HG03064 (cell line): ENCODE measurements at regions not wholly inside any gene's neighbourhood (a gene's known extent, or its start where the extent isn't known, plus 50 kb on each side); places are given as distances from the start of the nearest gene placed in this dataset.

Experiments
- ATAC-seq: cut with Tn5 transposase; IDR thresholded peaks from one replicate; pipeline ENCODE4 v1.9.1; 2021; ENCODE audit warnings: low read depth; ENCODE audit not compliant: unreplicated experiment

DNA sequence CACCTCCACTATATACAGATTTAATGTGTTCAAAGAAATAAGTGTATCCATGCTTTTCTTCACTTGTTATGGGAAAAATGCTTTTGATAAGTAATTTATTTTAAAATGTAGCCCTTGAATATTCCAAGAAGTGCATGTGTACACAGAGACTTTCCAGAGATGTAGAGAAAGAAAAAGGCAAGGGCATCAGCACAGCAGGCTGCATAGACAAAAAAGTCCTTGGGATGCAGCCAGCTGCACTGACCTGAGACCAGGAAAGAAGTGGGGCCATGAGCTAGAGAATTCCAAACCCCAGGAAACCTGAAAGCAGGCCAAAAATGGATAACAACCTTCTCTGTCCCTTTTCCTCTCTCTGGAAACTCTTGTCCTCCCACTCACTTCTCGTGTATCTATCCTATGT lies 51.6 kb upstream of the PRDM8 start:
- no peak for ATAC-seq

DNA sequence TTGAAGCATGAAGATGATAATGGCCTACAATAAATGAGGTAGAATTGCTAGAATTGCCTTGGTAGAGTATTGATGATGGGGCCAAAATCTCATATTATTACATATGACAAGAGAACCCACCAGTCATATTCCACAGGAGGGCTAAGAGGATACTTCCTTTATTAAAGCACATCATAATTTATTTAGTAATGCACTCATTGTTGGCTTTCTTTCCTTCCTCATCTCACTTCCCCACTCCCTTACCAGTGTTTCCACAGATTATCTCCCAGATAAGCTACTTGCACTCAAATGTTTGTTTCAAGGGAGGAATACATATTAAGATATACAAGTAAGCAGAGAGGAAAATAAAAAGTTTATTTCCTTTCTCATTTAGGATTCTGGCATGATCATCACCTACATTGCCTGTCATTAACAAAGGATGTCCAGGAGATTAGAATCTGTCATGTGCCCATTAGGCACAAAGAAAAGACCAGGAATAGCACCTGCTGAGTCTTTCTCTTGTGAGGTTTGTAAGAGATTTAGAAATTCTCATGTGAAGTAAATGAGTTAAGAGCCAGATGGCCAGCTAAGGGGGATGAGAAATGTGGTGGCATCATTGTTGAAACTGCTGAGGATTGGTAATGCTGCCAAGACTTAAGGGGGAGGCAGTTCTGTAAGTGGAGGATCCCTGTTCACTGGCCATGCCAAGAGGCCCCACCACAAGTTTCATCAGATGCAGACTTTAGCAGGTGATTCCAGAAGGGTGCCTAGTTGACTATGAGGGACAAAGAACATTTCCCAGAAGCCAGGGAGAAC lies 52.4 kb upstream of the PRDM8 start:
- ATAC-seq, result no peak

DNA sequence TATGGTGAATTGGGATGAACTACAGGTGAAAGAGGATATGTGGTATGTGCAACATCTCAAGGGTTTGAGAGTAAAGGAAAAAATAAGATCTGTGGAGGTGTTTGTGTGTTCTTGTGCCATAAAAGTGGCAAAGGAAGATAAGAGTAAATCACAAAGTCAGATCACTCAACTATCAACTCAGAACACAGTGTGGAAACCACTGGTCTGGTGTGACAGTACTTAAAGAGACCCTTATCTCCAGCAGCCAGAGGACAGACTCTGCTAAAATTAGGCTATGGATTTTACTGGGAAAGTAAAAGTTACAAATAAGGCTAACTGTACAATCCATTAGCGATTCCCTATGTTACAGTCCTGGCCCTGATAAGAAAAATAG lies 54.0 kb upstream of the PRDM8 start:
- ATAC-seq, result no peak

DNA sequence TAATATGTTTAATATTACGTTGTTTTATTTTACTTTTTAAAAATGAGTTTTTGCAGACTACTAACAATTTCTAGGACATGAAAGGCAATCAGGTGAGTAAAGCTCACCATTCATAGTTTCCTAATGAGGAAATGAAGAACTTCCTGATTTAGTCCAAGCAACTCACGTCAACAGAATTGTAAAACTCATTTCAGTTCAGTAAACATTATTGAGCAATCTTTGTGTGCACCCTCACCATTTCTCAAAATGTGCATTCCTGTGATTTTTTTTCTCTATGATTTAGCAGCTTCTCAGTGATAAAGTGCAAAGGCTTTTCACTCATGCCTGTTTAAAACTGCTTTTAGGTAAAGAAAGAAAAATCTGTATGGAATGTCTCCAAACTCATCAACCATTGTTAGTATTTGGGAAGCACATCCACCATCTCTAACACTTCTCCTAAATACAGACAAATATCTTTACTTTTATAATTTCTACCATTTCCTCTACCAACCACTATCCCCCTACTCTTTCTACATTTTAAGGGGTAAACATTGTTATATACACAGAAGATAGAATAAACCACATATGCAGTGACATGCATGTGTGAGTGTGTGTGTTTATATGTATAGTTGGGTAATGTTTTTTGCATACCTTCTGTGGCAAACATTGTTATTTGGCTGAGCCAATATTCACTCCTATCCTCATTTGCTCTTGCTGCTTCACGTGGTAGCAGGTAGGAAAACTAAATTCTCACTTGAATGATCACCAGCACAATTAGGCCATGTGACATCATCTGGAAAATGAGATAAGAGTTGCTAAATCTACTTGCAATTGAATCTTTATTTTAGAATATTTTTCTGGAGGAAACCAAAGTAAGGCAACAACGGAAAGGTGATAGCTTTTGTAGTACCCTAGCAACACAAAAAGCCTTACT lies 54.7 kb upstream of the PRDM8 start:
- ATAC-seq, result no peak

DNA sequence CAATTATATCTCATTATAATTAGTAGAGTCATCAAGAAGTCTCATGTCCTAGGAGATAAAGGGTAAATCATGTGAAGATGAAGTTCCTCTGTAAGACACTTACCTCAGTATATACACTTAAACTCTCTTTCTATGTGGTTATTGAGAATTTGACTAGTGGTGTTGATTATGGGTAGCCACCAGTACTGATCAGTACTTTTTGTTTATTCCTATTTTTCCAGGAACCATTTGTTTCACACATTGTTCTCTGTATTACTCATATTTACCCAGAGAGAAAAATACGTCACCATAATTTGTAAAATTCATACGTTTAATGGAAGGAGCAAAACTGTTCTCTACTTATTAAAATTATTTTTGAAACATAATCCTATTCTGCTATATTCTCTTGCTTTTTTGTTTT lies 55.8 kb upstream of the PRDM8 start:
- ATAC-seq, result no peak

DNA sequence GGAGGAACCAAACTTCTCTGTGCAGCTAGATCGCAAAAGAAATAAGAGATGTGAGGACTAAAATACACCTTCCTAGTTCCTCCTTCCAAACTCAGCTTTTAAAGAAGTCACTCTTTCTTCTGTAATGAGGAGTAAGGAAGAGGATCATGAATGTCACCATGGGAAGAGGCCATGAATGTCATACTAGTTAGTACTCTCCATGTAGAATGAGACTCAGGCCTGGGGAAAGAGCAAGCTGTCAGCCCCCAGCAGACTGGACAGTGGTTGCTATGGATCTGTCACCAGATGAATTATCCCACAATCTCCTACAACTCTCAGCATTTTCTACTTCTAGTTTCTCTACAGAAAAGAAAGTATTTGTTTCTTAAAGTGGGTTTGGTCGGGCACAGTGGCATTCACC lies 57.1 kb upstream of the PRDM8 start:
- no peak for ATAC-seq

DNA sequence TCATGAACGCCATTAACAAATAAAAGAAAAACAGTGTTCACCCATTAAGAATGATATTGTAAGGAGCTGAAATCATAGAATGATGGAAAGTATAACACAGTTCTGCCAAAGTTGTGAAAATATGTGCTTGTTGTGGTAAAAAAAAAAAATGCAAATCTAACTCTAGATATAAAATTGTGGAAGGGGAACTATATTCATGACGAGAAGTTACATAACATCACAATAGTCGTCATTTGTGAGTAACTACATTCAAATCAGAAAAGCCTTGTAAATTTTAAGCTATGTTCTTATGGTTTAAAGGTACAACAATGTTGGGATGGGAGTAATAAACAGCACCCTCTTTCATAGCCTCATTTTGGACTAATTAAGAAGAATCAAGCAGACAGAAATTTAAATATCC lies 57.6 kb upstream of the PRDM8 start:
- ATAC-seq, result no peak

DNA sequence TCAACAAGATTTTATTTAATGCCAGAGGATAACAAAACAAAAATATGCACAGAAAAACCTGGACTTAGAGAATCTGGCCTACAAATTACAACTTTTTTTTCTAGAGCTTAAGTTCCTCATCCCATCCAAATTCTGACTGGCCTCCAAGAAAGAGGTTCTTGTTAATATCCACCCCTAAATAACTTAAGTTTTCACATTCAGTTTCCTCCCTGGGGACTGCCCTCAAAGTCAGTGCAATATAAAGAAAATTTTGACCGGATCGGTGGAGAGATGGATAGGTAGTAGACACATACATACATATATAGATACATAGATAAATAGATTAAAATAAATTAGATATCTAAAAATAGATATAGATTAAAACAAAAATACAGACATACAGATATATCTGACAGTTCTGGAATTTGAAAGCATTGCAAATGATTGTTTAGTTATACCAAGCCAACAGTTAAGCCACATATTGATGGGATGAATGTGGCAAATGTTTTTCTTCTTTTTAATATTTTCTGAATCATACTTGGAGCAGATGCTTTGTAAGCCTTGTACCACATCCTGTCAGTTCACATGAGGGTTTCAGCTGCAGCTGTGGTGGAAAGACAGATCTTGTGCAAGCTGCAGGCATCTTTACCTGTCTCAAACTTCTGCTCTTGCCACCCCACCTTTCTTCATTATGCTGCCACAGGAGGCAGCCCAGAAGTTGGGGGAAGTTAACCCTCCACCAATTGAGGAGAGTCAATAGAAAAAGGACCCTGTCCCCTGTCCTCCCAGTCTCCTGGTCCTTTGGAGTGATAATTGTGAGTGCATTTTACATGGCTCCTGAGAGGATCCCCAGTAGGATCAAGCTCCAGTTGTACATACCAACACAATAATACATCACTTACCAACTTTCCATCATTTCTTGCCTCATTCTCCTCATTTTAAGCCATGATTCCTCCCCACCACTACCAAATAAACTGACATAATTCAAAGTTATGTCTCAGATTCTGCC lies 58.5 kb upstream of the PRDM8 start:
- peak; percentile 98 for ATAC-seq

DNA sequence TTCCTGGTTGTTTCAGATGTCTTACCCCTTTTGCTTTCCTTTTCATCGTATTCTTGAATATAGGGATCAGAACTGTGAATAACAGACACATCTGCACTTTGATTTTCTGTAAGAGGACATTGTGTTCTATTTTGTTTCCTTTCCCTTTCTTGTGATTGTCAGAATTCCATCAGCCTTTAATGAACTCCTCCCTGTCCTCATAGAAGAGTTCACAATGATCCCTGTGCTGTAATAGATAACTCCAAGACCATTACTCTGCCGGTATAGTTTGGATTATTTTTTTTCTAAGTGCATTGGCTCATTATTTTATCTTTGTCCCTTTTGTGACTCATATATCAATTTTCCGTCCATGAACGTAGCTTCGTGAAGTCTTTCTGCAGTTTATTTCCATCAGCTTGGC lies 59.7 kb upstream of the PRDM8 start:
- ATAC-seq, result no peak

DNA sequence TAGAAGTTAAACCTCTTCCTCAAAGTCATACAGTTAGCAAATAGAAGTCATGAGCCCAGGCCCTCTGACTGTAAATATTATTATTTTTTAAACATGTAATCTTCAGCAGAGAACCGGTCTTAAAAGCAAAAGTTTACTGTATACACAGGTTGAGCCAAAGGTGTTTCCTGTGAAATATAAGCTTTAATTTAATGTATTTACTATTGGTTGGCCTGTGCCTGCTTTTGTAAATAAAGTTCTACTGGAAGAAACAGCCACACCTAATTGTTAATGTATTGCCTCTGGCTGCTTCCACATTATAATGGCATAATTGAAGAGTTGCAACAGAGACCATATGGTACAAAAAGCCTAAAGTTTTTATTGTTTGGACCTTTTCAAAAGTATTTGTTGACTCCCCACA lies 61.0 kb upstream of the PRDM8 start:
- no peak for ATAC-seq

DNA sequence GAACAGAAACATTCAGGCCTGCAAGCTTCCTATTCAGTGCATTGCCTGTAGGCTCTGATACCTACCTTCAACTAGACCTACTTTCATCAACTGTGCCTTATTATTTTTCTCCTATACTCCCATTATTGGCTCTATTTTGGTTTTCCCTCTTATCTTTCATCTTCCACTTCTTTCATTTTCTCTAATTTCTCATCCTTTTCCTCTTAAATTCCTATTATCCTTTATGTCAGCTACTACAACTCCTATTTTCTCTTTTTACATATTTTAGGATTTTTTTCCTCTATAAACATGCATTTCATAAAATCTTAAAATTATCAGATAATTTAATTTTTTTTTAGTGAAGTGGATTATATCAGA lies 61.6 kb upstream of the PRDM8 start:
- ATAC-seq, result no peak

DNA sequence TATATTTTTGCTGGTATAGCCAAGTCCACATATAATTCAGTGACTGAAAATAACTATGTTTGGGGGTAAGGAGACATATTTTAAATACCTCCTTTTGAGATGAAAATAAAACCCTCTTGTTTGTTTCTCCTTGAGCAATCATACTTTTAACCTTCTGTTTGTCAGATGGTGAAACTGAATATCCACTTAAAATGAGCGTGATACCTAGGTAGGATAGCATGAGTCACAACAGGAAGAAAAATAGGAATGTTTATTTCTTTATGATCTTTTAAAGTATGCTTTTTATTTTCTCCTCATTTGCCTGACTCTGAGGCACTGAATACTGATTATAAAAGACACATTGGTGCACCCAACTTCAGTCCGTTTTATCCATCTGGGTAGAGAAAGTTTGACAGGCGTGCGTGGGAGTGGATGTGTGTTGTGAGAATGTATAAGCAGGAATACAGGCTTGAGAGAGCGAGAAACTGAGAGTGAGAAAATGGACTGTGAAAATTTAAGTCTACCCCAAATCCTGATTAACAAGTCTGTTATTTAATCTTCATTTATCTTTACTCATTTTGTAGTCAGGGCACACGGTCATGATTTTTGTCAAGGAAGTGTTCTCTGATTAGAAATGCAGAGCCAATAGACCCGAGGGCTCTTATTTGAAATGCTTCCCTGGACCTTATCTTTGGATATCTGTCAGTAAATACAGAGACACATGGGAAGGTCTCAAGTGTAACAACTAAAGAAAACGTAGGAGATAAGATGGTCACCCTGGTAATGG lies 62.1 kb upstream of the ANTXR2 start:
- no peak for ATAC-seq

DNA sequence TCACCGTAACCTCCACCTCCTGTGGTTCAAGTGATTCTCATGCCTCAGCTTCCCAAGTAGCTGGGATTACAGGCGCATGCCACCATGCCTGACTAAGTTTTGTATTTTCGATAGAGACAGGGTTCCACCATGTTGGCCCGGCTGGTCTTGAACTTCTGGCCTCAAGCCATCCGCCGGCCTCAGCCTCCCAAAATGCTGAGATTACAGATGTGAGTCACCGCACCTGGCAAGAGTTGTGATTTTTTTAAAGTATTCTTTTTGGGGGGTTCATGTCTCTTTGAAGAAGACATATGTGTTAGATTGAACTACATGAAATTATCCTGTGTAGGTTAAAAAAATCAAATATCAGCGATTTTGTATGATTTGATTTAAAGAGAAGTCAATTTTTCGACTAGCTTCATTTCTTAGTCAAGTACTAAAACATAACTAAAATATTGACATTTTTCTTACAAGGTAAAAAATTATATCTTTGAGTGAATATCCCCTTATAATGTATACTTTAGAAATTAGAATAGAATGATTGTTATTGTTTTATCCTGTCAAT lies 60.3 kb upstream of the ANTXR2 start:
- ATAC-seq, result no peak

DNA sequence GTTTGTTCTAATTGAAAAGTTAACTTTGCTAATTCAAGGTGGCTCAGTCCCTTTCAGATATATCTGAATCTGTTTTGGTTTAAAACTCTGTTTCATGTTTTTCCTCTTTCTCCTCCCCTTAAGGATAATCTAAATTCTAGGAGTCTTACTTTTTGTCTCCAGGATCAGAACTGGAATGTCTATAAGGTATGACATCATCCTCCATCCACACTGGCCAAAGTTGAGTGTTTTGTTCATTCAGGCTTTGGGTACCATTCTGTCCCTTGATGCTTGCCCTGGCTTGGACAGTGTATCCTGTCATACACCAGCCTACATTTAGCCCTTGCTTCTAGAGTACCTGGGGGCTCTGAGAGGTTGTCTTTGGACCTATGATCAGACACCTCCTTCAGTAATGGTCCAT lies 56.8 kb upstream of the ANTXR2 start:
- no peak for ATAC-seq

DNA sequence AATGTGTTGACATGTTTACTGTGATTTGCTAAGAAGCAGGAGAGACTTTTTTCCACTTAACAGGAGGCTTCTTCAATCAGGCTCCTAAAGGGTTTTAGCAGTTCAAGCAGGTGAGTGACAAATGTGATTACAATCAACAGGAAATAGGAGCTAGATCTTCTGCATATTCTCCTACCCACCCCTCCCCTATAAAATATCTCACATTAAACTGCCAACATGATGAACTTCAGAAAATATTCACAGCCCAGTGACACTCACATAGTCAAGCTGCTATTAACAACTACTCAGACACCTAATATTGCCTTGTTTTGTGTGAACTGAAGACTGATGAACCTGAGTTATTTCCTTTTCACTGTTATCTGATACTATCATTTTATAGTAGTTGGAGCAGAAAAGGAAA lies 55.9 kb upstream of the ANTXR2 start:
- ATAC-seq, result no peak

DNA sequence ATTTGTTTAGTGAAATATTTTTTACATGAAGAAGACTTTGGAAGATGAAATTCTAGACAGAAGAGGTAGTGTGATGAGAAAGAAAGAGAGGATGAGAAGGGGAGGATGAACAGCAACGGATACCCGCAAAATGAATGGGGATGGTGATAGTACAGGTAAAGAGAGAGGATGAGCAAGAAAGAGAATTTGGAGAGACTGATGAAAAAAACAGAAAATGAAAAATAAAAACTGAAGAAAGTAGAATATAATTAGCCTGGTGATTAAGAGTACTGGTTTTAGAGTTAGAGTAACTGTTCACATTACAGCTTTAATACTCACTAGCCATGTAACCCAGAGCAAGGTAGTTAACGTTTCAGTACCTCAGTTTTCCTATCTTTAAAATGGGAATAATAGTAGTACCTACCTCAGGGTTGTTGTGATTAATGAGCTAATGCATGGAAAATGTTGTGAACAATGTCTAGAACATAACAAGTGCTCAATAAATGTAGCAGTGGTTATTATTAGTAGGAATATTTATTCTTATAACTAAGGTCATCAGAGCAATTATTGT lies 54.9 kb upstream of the ANTXR2 start:
- no peak for ATAC-seq

DNA sequence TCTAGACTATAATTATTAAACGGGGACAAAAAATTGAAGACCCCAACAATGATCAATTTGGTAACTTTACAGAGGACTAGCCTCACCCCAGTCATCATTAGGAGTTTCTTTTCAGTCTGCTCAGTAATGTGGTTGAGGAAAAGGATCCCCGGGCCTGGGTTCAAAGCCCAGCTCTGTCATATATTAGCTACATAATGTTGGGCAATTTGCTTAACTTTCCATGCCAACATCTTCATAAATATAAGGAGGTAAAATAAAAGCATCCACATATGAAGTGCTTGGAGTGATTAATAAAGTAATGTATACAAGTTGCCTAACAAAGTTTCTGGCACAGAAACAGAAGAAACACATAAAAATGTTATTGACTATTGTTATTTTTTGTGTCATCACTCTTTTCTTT lies 53.4 kb upstream of the ANTXR2 start:
- no peak for ATAC-seq

DNA sequence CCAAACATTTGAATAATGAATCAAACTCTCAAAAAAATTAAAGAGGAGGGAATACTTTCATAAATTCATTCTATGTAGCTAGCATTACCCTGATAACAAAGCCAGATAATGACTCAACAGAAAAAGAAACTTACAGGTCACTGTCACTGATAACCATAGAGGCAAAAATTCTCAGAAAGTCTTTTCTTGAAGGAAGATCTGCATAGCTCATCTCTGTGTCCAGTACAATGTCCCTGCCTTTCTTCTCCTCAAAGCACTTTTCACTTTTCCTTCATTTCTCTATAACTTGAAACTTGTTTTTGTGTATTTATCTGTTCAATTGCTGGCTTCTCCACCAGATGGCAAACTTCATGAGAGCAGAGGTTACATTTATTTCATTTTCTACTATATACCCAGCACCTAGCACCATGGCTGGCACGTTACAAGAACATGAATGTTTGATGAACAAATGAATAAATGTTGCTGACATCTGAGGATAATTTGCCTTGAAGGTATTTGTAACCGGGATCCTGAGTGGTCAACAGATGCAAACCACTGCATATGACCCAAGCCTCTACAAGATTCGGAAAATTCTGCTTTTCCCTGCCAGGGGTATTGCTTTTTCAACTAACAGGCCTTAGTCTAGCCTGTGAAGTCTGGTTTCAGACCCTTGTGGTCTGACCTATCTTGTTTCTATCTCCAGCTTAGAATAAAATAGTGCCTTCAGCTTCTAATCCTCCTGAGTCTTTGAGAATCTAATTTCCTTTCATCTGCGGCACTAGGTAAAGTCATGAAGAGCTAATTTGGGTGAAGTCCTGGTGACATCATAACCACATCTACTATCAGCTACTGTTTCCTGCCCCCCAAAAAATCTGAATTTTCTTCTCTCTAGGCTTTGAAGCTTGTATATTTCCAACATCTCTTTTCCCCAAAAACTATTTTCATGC lies 52.5 kb upstream of the ANTXR2 start:
- ATAC-seq, result peak; percentile 47
